Neutrophil (primary cell): ENCODE measurements at regions not wholly inside any gene's neighbourhood (a gene's known extent, or its start where the extent isn't known, plus 50 kb on each side); places are given as distances from the start of the nearest gene placed in this dataset.

Experiments
- H3K27ac ChIP-seq: fragments of 200-600 bp; sonication (generic); 2 replicates; pipeline ENCODE4 v1.5.1; 2016; ENCODE audit warnings: mild to moderate bottlenecking, moderate library complexity
- H3K27me3 ChIP-seq: fragments of 200-600 bp; sonication (generic); 2 replicates; pipeline ENCODE4 v1.6.0; 2016; ENCODE audit warnings: mild to moderate bottlenecking
- H3K36me3 ChIP-seq: fragments of 200-600 bp; sonication (generic); 2 replicates; pipeline ENCODE4 v1.5.1; 2017
- H3K4me1 ChIP-seq, 2 experiments: fragments of 200-600 bp in 1 of 2; sonication (generic) in 1 of 2; 1 replicate in 1 of 2; 2 replicates in 1 of 2; pipeline versions ENCODE4 v1.5.1 to v1.6.1; 2013 to 2016; ENCODE audit warnings: low read depth in 1 of 2, low read length in 1 of 2, mild to moderate bottlenecking in 1 of 2, moderate library complexity in 1 of 2; ENCODE audit not compliant: control insufficient read depth in 1 of 2, insufficient read depth in 1 of 2
- H3K4me3 ChIP-seq, 2 experiments: fragments of 200-600 bp in 1 of 2; sonication (generic) in 1 of 2; 1 replicate in 1 of 2; 2 replicates in 1 of 2; pipeline ENCODE4 v1.5.1; 2013 to 2016; ENCODE audit warnings: low read depth in 1 of 2, low read length in 1 of 2, mild to moderate bottlenecking in 1 of 2, moderate library complexity in 1 of 2
- H3K9me3 ChIP-seq: fragments of 200-600 bp; sonication (generic); 2 replicates; pipeline ENCODE4 v1.5.1; 2016
- TF ChIP-seq, protein P1 (sequence below): fragments of 200-600 bp; sonication (generic); IDR thresholded peaks from 2 replicates; pipeline ENCODE4 v1.5.1; 2016; ENCODE audit warnings: antibody characterized with exemption

DNA sequence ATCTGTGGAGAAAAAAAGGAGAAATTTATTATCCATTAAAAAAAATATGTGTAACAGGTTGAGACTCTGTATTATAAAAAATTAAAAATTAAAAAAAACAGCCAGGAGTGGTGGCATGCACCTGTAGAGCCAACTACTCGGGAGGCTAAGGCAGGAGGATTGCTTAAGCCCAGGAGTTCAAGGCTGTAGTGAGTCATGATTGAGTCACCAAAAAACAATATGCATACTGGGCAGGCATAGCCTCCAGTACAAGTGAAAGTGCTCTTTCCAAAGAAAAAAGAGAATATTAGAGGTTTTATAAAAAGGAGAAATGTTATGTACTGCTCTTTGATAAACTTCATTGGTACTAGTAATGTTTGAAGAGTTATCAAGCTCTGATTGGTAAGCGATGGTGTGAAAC, 647.1 kb upstream of the ZWINT start:
- TF ChIP-seq, protein P1, sequence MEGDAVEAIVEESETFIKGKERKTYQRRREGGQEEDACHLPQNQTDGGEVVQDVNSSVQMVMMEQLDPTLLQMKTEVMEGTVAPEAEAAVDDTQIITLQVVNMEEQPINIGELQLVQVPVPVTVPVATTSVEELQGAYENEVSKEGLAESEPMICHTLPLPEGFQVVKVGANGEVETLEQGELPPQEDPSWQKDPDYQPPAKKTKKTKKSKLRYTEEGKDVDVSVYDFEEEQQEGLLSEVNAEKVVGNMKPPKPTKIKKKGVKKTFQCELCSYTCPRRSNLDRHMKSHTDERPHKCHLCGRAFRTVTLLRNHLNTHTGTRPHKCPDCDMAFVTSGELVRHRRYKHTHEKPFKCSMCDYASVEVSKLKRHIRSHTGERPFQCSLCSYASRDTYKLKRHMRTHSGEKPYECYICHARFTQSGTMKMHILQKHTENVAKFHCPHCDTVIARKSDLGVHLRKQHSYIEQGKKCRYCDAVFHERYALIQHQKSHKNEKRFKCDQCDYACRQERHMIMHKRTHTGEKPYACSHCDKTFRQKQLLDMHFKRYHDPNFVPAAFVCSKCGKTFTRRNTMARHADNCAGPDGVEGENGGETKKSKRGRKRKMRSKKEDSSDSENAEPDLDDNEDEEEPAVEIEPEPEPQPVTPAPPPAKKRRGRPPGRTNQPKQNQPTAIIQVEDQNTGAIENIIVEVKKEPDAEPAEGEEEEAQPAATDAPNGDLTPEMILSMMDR: no peak
- no peaks in the 10 kb centered on the region for H3K27me3 ChIP-seq

GRCh38 chr10:56991591-56992069, 630.6 kb upstream of the ZWINT start:
- Histone ChIP-seq H3K4me3 (no peak overlapping the region), H3K27me3 (no peaks in the 10 kb centered on the region), H3K27ac (no peak overlapping the region), H3K9me3 (no peaks in the 10 kb centered on the region), H3K36me3 (no peaks in the 10 kb centered on the region), H3K4me1 (no peaks in the 10 kb centered on the region)
- TF ChIP-seq, protein P1: no peak

More for the DNA sequence above, 647.1 kb upstream of the ZWINT start:
- Histone ChIP-seq H3K9me3 (no peaks in the 10 kb centered on the region), H3K4me3 (no peak overlapping the region), H3K27ac (no peak overlapping the region), H3K4me1 (no peaks in the 10 kb centered on the region), H3K36me3 (no peaks in the 10 kb centered on the region)

GRCh38 chr10:56975513-56975912, 614.5 kb upstream of the ZWINT start:
- TF ChIP-seq, protein P1: no peak
- no peaks in the 10 kb centered on the region for H3K4me1 ChIP-seq
- no peak overlapping the region for H3K4me3 ChIP-seq
- no peak overlapping the region for H3K27ac ChIP-seq
- no peaks in the 10 kb centered on the region for H3K27me3 ChIP-seq
- no peaks in the 10 kb centered on the region for H3K36me3 ChIP-seq
- H3K9me3 ChIP-seq: no peaks in the 10 kb centered on the region

- Histone ChIP-seq H3K4me3 (no peak overlapping the region), H3K36me3 (no peaks in the 10 kb centered on the region), H3K9me3 (no peaks in the 10 kb centered on the region), H3K4me1 (no peaks in the 10 kb centered on the region), H3K27me3 (no peaks in the 10 kb centered on the region), H3K27ac (no peak overlapping the region)
- TF ChIP-seq, protein P1: no peak
Measured at GRCh38 chr10:56973766-56974165, 612.7 kb upstream of the ZWINT start.

- no peak overlapping the region for H3K4me3 ChIP-seq
- TF ChIP-seq, protein P1: no peak
- H3K4me1 ChIP-seq: no peaks in the 10 kb centered on the region
- H3K36me3 ChIP-seq: no peaks in the 10 kb centered on the region
- H3K27ac ChIP-seq: no peak overlapping the region
- H3K9me3 ChIP-seq: no peaks in the 10 kb centered on the region
- H3K27me3 ChIP-seq: no peaks in the 10 kb centered on the region
Measured at GRCh38 chr10:56943221-56943755, 582.2 kb upstream of the ZWINT start.
